ENCODE measurements at regions not wholly inside any gene's neighbourhood (a gene's known extent, or its start where the extent isn't known, plus 50 kb on each side); places are given as distances from the start of the nearest gene placed in this dataset.

- no peak for TF ChIP-seq POLR2A (IDR thresholded peaks at IDR 0.05; ENCODE audit: low read depth, low read length)
- no peak for TF ChIP-seq GATA2 (IDR thresholded peaks at IDR 0.05; ENCODE audit: insufficient read depth, insufficient read length, low read depth, low read length)
- no peak for TF ChIP-seq JUN (IDR thresholded peaks at IDR 0.05; ENCODE audit: borderline replicate concordance, insufficient read depth, insufficient read length, low read depth)
- no peak for TF ChIP-seq CTCF (IDR thresholded peaks at IDR 0.05; ENCODE audit: extremely low read depth in 1 of 2, insufficient read depth in 1 of 2, low read depth in 1 of 2, low read length in 2 of 2)
- TF ChIP-seq EZH2 (IDR thresholded peaks at IDR 0.05; ENCODE audit: borderline replicate concordance, low read depth, low read length, severe bottlenecking): no peak
- no peak for TF ChIP-seq MYC (IDR thresholded peaks at IDR 0.05; ENCODE audit: low read depth, low read length)
- intact Hi-C loops (cut with micrococcal nuclease): no loop called here
- Histone ChIP-seq H3K4me1 (ENCODE audit: control insufficient read depth, extremely low read depth, insufficient read depth, low read length) (no peaks in the 10 kb centered on the region), H3K9me3 (replicated peaks; ENCODE audit: control insufficient read depth, insufficient read depth, low read length) (no peaks in the 10 kb centered on the region), H3K27ac (ENCODE audit: insufficient read depth, low read depth, low read length) (no peak overlapping the region), H3K27me3 (ENCODE audit: control insufficient read depth in 2 of 2, insufficient read depth in 2 of 2, low read length in 2 of 2) (peaks cover 2 to 11% of the 10 kb centered on the region in 2 experiments), H3K36me3 (ENCODE audit: control insufficient read depth in 2 of 2, extremely low read depth in 1 of 2, insufficient read depth in 2 of 2, low read length in 2 of 2) (no peaks in the 10 kb centered on the region), H3K9me1 (replicated peaks; ENCODE audit: control insufficient read depth, extremely low read depth, insufficient read depth, low read length) (no peaks in the 10 kb centered on the region), H4K20me1 (replicated peaks; ENCODE audit: control insufficient read depth, extremely low read depth, insufficient read depth, low read length) (no peaks in the 10 kb centered on the region), H2AFZ (ENCODE audit: low read depth, low read length) (no peak overlapping the region), H3K4me2 (ENCODE audit: insufficient read depth, low read length) (no peak overlapping the region), H3K9ac (replicated peaks; ENCODE audit: extremely low read depth, insufficient read depth, low read length) (no peak overlapping the region), H3K79me2 (ENCODE audit: control insufficient read depth, insufficient read depth, low read length) (no peaks in the 10 kb centered on the region), H3K4me3 (replicated peaks in 1 of 3; ENCODE audit: insufficient read depth in 1 of 3, low read depth in 1 of 3, low read length in 3 of 3) (no peak overlapping the region)
- DNase-seq (ENCODE audit: low read depth, low spot score) (no peak), FAIRE-seq (no peak)
- ChIA-PET POLR2A (no interaction called here), CTCF (interaction anchor here (0.9 to 1.2 kb wide), 2 partner anchors 19 to 195 kb away, joined by 3 read pairs; no protein-coding TSS in a partner anchor)
- BruUV-seq (replicated peaks): no TSS peak
- dilution Hi-C loops (cut with MboI; ENCODE audit: extremely low pct_ligation_motif_present, low sequenced_read_pairs): no loop called here
Observed at GRCh38 chr1:221458447-221459156, 283.3 kb downstream of the DUSP10 start.
